ENCODE measurements at regions not wholly inside any gene's neighbourhood (a gene's known extent, or its start where the extent isn't known, plus 50 kb on each side); places are given as distances from the start of the nearest gene placed in this dataset.

DNA sequence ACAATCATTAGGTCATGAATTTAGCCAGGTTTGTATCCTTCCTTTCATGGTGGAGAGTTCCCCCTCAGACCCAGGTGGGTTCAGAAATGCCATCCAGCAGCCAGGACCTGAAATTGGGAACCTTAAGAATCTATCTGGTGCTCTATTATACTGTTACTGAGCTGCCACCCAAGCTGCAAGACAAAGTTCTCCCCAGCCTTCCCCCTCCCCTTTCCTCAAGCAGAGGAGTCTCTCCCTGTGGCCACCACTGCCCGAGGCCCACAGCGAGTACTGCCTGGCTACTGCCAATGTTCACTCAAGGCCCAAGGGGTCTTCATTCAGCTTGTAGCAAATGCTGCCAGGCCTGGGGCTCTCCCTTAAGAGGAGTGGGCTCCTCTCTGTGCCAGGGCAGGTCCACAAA lies 133.8 kb downstream of the TMEM38B start:
- H3K4me1 Mint-ChIP-seq (ENCODE audit: low read depth) = no peaks in the 10 kb centered on the region
- no peak overlapping the region for H3K4me3 Mint-ChIP-seq
- no peaks in the 10 kb centered on the region for H3K36me3 Mint-ChIP-seq (ENCODE audit: insufficient read depth)
- peaks cover 8% of the 10 kb centered on the region for H3K9me3 Mint-ChIP-seq
- H3K27me3 Mint-ChIP-seq (ENCODE audit: low read depth) = no peaks in the 10 kb centered on the region
- DNase-seq (no peak), ATAC-seq (no peak)

DNA sequence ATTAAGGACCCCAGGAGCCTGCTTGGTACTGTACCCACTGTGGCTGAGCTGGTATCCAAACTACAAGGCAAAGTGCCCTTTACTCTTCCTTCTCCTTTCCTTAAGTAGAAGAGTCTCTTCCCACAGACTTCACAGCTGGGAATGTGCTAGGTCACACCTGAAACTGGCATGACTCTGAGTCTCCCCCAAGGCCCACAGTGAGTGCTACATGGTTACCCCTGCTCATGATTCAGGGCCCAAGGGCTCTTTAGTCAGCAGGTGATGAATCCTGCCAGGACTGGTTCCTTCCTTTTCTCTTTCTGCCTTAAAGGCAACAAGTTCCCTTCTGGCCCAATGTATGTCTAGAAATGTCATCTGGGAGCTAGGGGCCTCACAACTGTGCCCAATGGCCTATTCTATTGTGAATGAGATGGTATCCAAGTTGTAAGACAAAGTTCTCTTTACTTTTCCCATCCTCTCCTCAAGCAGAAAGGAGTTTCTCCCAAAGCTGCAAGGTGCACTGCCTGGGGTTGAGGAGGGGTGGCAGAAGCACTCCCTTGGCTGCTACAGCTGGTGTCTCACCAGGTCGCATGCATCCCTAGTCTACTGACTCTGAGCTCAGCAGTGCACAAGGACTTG lies 134.4 kb downstream of the TMEM38B start:
- DNase-seq (no peak), ATAC-seq (no peak)
- no peak overlapping the region for H3K4me3 Mint-ChIP-seq
- H3K4me1 Mint-ChIP-seq (ENCODE audit: low read depth) = no peaks in the 10 kb centered on the region
- H3K27me3 Mint-ChIP-seq (ENCODE audit: low read depth) = no peaks in the 10 kb centered on the region
- H3K9me3 Mint-ChIP-seq = peaks cover 8% of the 10 kb centered on the region
- no peaks in the 10 kb centered on the region for H3K36me3 Mint-ChIP-seq (ENCODE audit: insufficient read depth)

DNA sequence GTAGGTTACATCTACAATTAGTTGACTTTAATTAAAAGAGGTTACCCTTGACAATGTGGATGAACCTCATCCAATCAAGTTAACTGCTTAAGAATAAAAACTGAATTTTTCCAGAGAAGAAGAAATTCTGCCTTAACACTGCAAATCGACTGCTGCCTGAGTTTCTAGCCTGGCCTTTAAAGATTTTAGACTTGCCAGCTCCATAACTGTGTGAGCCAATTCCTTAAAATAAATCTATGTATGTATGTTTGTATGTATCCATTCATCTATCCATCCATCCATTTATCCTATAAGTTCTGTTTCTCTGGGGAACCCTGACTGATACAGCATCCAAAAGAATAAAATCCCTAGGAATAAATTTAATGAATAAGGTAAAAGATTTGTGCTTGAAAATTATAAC lies 136.1 kb downstream of the TMEM38B start:
- Mint-ChIP-seq H3K9me3 (peaks cover 5% of the 10 kb centered on the region), H3K4me3 (no peak overlapping the region), H3K36me3 (ENCODE audit: insufficient read depth) (no peaks in the 10 kb centered on the region), H3K27me3 (ENCODE audit: low read depth) (no peaks in the 10 kb centered on the region), H3K4me1 (ENCODE audit: low read depth) (no peaks in the 10 kb centered on the region)
- DNase-seq = no peak
- no peak for ATAC-seq

DNA sequence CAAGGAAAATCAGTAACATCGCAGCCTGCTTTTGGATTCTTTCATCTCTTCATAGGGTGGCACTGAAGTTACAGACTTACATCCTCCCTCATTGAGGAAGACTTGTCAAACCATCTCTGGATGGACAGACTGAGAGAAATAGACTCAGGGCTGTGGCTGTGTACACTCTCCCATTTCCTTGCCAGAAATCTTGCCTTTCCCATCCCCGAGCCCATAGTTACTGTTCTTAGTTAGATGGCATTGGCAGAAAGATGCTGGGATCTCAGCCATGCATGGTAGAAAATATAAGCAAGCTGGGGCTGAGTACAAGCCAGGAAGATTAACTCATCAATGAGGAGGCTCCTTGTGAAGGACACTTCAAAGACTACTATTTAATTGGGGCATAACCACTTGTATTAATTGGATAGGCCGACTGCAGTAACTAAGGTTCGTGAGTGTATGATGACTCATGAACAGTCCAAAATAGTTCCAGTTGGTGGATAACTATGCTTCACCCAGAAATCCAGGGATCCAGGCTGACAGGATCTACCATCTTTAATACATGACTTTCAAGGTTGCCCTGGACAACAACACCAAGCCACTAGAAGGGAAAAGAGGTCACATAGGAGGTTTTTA lies 137.9 kb downstream of the TMEM38B start:
- Mint-ChIP-seq H3K4me1 (ENCODE audit: low read depth) (no peaks in the 10 kb centered on the region), H3K9me3 (no peaks in the 10 kb centered on the region), H3K4me3 (no peak overlapping the region), H3K36me3 (ENCODE audit: insufficient read depth) (no peaks in the 10 kb centered on the region), H3K27me3 (ENCODE audit: low read depth) (no peaks in the 10 kb centered on the region)
- DNase-seq (no peak), ATAC-seq (no peak)

DNA sequence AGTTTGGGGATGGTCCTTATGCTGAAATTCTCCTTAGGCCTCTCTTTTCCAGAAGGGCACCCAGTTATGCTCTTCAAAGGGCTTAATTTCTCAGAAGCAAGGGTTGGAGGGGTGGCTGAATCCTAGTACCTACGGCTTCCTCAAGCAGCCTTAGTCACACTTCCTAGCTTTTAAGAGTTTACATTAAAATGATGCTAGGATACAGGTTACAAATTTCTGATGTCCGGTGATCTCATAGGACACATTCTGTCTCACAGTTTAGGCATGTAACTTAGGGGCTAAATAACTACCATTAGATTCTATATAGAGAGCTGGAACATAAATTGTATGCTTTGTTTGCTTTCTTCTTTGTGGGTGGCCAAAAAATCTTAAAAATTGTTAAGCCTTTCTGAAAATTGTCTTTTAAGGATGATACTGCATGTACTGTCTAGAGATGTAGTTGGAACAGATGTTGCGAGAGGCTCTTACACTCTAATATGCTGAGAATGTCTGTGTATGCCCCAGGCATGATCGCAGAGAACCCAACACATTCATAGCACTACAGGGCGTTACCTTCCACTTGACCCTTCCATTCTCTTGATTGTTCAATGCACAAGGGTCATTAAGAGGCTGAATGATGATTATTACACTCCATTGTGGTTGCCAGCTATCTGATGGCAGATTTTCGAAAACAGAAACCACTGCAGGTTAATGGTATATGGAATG lies 139.1 kb downstream of the TMEM38B start:
- no peak for DNase-seq
- H3K9me3 Mint-ChIP-seq = no peaks in the 10 kb centered on the region
- no peaks in the 10 kb centered on the region for H3K27me3 Mint-ChIP-seq (ENCODE audit: low read depth)
- H3K36me3 Mint-ChIP-seq (ENCODE audit: insufficient read depth) = no peaks in the 10 kb centered on the region
- no peak for ATAC-seq
- no peak overlapping the region for H3K4me3 Mint-ChIP-seq
- H3K4me1 Mint-ChIP-seq (ENCODE audit: low read depth) = no peaks in the 10 kb centered on the region

DNA sequence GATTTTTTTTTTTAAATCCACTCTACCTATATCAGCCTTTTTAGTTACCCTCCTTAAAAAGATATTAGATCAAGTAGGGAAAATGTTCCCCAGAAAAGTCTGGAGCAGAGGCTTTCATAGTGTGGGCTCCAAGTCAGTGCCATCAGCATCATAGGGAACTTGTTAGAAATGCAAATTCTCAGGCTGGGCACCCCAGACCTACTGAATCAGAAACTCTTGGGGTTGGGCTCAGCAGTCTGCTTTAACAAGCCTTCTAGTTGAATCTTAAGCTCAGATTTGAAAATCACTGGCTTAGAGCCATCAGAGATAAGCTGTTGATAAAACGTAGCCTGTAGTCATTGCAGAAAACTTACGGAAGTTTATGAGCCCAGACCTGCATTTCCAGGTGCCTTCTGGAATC lies 140.1 kb downstream of the TMEM38B start:
- peaks cover 3% of the 10 kb centered on the region for H3K27me3 Mint-ChIP-seq (ENCODE audit: low read depth)
- H3K4me3 Mint-ChIP-seq = no peak overlapping the region
- H3K4me1 Mint-ChIP-seq (ENCODE audit: low read depth) = no peaks in the 10 kb centered on the region
- no peaks in the 10 kb centered on the region for H3K36me3 Mint-ChIP-seq (ENCODE audit: insufficient read depth)
- H3K9me3 Mint-ChIP-seq = no peaks in the 10 kb centered on the region
- ATAC-seq (no peak), DNase-seq (no peak)

DNA sequence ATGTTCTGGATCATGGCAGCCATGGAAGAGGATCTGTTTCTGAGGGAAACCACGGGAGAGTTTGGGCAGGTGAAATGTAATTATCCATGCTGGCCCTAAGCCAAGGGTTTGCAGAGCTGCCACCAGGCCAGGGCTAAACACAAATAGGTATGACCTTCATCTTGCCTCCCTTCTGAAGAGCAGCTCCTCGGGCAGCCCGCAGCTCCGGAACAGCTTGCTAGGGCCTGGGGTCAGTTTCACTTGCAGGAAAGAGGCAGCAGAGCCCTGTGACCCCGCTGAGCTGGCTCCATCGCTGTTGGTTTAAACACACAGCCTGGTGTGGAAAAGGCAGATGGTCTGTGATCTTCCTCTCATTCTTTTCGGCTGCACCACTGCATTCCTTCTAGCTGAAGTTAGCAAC lies 141.4 kb downstream of the TMEM38B start:
- Mint-ChIP-seq H3K4me1 (ENCODE audit: low read depth) (no peaks in the 10 kb centered on the region), H3K4me3 (no peak overlapping the region), H3K9me3 (no peaks in the 10 kb centered on the region), H3K36me3 (ENCODE audit: insufficient read depth) (no peaks in the 10 kb centered on the region), H3K27me3 (ENCODE audit: low read depth) (peaks cover 3% of the 10 kb centered on the region)
- no peak for ATAC-seq
- DNase-seq = no peak

DNA sequence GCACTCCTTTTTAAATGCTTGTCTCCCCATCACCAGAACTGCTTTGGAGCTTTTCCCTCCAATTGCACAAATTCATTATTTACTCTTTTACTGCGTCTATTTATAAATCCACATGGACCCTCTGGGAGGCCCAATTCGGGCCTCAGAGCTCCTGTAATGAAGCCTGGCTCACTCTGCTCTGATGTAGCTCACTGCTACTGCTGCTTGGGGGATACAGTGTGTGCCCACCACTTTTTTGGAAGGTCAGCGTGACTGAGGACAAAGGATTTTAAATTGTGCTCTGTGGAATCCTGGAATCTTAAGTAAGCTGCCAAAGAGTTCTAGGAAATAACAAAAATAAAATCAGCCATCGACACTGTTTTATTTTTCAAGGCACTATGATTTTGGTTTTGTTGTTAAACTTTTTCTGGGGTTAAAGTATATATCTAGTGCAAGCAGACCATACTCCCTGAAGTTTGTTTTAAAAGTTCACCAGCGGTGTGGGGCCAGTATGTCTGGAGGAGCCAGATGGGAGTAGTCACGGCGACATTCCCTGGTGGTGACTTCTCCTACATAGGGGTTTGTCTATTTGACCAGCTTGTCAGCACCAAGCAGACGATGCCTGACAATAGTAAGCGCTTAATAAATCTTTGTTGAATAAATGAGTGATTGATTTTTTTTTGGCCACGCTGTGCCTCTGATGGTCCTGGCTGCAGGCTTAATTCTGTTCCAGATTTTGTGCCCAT lies 142.8 kb downstream of the TMEM38B start:
- peaks cover 3% of the 10 kb centered on the region for H3K27me3 Mint-ChIP-seq (ENCODE audit: low read depth)
- no peak for ATAC-seq
- no peak for DNase-seq
- H3K9me3 Mint-ChIP-seq = no peaks in the 10 kb centered on the region
- H3K4me3 Mint-ChIP-seq = no peak overlapping the region
- no peaks in the 10 kb centered on the region for H3K36me3 Mint-ChIP-seq (ENCODE audit: insufficient read depth)
- H3K4me1 Mint-ChIP-seq (ENCODE audit: low read depth) = no peaks in the 10 kb centered on the region

DNA sequence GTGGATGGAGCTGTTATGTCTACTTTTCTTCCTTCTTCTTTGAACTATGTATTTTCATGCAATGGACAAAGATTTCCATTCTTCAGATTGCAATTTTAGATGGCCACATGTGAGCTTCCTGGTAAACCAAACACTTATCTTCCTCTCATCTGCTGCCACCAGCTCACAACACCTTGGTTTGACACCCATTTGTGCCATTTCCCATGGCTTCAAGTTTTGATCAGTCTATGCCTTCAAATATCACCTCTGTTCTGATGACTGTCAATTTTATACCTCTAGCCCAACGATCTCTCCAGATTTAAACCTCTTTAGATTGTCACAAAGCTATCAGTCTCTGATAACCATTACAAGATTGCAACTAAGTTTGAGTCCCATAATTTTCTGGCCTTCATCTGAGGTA lies 147.2 kb downstream of the TMEM38B start:
- Mint-ChIP-seq H3K36me3 (ENCODE audit: insufficient read depth) (no peaks in the 10 kb centered on the region), H3K27me3 (ENCODE audit: low read depth) (peaks cover 3% of the 10 kb centered on the region), H3K4me3 (no peak overlapping the region), H3K9me3 (no peaks in the 10 kb centered on the region), H3K4me1 (ENCODE audit: low read depth) (no peaks in the 10 kb centered on the region)
- no peak for ATAC-seq
- no peak for DNase-seq

DNA sequence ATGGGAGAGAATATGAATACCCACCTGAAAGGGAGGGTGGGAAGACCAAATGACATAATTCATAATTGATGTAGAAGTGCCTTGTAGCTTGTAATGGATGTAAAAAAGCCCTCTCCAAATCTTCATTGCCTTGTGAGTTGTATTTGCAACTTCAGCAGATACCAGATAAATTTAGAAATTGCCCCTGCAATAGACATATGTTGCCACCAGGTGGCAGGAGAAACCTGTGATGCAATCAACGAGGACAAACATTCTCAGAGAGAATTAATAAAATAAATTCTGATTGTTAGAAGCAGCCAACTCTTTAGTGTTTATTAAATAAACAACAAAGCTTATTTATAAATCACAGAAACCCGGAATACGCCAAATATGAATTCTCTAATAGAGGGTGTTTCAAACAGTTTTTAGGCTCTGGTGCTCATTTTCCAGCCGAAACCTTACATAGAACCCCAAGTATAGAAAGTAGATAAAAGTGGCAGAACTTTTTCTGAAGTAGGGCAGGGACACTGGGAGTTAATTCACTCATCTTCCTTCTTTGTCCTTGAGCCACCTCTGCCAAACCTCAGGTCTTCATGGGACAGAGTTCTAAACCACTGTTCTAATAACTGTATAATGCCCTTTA lies 147.8 kb downstream of the TMEM38B start:
- Mint-ChIP-seq H3K4me1 (ENCODE audit: low read depth) (no peaks in the 10 kb centered on the region), H3K4me3 (no peak overlapping the region), H3K9me3 (no peaks in the 10 kb centered on the region), H3K36me3 (ENCODE audit: insufficient read depth) (no peaks in the 10 kb centered on the region), H3K27me3 (ENCODE audit: low read depth) (peaks cover 3% of the 10 kb centered on the region)
- DNase-seq (no peak), ATAC-seq (no peak)

DNA sequence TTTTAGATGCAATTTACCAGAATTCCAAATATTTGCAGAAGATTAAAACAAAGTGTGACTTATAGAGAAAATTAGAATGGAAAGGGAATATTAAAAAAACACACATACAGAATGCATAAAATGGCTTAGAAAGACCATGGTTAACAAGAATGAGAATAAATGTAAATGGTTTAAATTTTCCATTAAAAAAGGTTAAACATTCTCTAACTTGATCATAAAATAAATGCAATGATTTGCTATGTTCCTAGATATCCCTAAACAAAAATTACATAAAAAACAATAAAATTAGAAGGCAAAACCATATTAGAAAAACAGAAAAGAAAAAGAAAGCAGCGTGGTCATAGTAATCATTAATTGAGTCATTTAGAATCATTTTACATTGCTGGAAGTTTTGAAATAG lies 152.5 kb downstream of the TMEM38B start:
- H3K9me3 Mint-ChIP-seq = no peaks in the 10 kb centered on the region
- H3K4me3 Mint-ChIP-seq = no peak overlapping the region
- no peaks in the 10 kb centered on the region for H3K36me3 Mint-ChIP-seq (ENCODE audit: insufficient read depth)
- DNase-seq = no peak
- no peaks in the 10 kb centered on the region for H3K27me3 Mint-ChIP-seq (ENCODE audit: low read depth)
- ATAC-seq = no peak
- no peaks in the 10 kb centered on the region for H3K4me1 Mint-ChIP-seq (ENCODE audit: low read depth)

DNA sequence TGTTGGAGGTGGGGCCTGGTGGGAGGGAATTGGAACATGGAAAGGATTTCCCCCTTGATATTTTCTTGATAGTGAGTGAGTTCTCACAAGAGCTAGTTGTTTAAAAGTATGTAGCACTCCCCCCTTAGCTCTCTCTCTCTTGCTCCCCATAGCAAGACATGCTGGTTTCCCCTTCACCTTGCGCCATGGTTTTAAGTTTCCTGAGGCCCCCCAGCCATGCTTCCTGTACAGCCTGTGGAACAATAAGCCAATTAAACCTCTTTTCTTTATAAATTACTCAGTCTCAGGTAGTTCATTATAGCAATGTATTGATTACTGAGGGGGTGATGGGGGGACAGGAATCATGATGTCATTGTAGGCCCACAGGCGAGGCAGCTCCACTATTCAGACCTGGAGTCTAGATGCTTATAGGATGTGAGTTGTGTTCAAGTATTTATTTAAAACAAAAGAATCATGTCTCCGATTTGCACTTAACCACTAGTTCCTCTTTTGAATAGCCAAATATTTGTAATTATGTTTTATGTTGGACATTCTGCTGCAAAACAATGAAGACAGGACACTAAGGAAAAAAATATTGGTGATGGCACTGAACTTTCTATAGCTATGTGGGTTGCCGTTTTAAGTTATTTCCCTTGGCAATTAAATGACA lies 156.6 kb downstream of the TMEM38B start:
- Mint-ChIP-seq H3K4me3 (no peak overlapping the region), H3K36me3 (ENCODE audit: insufficient read depth) (no peaks in the 10 kb centered on the region), H3K27me3 (ENCODE audit: low read depth) (no peaks in the 10 kb centered on the region), H3K9me3 (no peaks in the 10 kb centered on the region), H3K4me1 (ENCODE audit: low read depth) (no peaks in the 10 kb centered on the region)
- ATAC-seq (no peak), DNase-seq (no peak)

DNA sequence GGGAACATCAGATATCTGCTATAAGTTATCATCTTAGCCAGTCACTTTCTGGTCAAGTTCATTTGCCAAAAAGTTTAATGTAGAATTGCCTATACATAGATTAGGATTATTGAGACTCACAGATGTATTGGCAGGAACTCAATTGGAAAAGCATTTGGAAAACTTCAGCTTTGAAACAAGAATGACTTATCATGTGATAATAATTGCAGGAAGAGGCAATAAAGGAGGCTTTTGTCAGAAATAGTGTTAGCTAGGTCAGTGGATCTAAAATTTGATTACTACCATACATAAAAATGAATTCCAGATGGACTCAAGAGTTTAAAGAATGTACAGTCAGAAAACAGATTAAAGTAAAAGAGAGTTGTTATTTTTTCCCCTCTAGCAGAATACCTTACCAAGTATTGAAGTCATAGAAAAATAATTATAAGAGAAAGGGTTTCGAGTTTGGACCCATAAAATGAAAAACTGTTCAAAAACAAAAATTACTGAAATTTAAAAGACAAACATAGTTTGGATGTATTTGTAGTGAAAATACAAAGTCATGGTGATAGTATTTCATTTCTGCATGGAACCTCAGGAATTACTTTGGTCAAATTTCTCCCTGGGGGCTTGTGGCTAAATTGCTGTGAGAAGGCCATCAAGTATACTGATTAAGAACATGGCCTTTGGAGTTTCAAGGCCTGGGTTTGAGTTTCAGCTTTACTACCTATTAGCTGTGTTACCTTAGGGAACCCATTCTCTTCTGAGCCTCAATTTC lies 159.9 kb downstream of the TMEM38B start:
- H3K4me1 Mint-ChIP-seq (ENCODE audit: low read depth) = peaks cover 15% of the 10 kb centered on the region
- no peak for ATAC-seq
- peaks cover 5% of the 10 kb centered on the region for H3K9me3 Mint-ChIP-seq
- no peaks in the 10 kb centered on the region for H3K27me3 Mint-ChIP-seq (ENCODE audit: low read depth)
- DNase-seq = no peak
- no peaks in the 10 kb centered on the region for H3K36me3 Mint-ChIP-seq (ENCODE audit: insufficient read depth)
- H3K4me3 Mint-ChIP-seq = no peak overlapping the region
